Colonic mucosa (tissue), 4 donors: ENCODE measurements at regions not wholly inside any gene's neighbourhood (a gene's known extent, or its start where the extent isn't known, plus 50 kb on each side); places are given as distances from the start of the nearest gene placed in this dataset.

Source experiments
- DNase-seq: peaks from one replicate; pipeline ENCODE4 v3.0.0-alpha.2; 2020
- H3K27ac ChIP-seq: fragments of 200-600 bp; one replicate; pipeline ENCODE4 v1.8.0; 2021
- H3K27me3 ChIP-seq: fragments of 200-600 bp; one replicate; pipeline ENCODE4 v1.8.0; 2021
- H3K36me3 ChIP-seq: fragments of 200-600 bp; one replicate; pipeline ENCODE4 v1.8.0; 2021
- H3K4me1 ChIP-seq: fragments of 200-600 bp; one replicate; pipeline ENCODE4 v1.8.0; 2021; ENCODE audit warnings: mild to moderate bottlenecking
- H3K4me3 ChIP-seq: fragments of 200-600 bp; one replicate; pipeline ENCODE4 v1.8.0; 2021
- H3K9ac ChIP-seq, 2 donors: one replicate each; pipeline ENCODE4 v1.7.0; 2013; ENCODE audit warnings: control low read depth in 2 of 2, low read depth in 2 of 2, low read length in 2 of 2
- H3K9me3 ChIP-seq: fragments of 200-600 bp; one replicate; pipeline ENCODE4 v1.8.0; 2021
- intact Hi-C: fragments of 100-400 bp; cut with DNase I; formaldehyde crosslinking; loops from one replicate; pipeline ENCODE4 v1.14.1; 2022
- TF ChIP-seq, protein P1 (sequence below): fragments of 200-600 bp; IDR thresholded peaks from one replicate; pipeline ENCODE4 v1.8.0; 2022; ENCODE audit warnings: antibody characterized with exemption, mild to moderate bottlenecking
- donor health status: healthy.
- donor health status: DM: no; HTN: no; CAD: no.
- donor health status: DM: no; HTN: no; CAD: no.

DNA sequence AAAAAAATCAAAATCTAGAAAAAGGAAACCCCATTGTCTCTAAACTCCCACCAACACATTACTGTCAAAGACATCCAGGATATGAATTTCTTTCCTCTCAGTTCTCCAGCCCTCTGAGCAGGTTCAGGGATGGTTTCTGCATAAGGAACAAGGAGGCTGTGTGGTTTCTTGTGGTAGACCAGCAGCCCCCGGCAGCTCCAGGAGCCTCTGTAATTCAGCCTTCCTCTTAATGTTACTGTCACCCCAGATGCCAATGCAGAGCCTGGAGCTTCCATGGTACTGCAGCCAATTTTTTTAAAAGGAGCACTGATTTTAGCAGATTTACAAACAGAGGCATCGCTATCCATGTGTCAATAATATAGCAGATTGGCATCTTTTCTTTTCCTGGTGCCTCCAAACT, 100.6 kb upstream of the FAM216B start:
- Histone ChIP-seq H3K9me3 (no peaks in the 10 kb centered on the region), H3K4me1 (no peaks in the 10 kb centered on the region), H3K27ac (no peak overlapping the region), H3K9ac (no peak overlapping the region), H3K36me3 (no peaks in the 10 kb centered on the region), H3K4me3 (no peak overlapping the region), H3K27me3 (no peaks in the 10 kb centered on the region)
- TF ChIP-seq, protein P1, sequence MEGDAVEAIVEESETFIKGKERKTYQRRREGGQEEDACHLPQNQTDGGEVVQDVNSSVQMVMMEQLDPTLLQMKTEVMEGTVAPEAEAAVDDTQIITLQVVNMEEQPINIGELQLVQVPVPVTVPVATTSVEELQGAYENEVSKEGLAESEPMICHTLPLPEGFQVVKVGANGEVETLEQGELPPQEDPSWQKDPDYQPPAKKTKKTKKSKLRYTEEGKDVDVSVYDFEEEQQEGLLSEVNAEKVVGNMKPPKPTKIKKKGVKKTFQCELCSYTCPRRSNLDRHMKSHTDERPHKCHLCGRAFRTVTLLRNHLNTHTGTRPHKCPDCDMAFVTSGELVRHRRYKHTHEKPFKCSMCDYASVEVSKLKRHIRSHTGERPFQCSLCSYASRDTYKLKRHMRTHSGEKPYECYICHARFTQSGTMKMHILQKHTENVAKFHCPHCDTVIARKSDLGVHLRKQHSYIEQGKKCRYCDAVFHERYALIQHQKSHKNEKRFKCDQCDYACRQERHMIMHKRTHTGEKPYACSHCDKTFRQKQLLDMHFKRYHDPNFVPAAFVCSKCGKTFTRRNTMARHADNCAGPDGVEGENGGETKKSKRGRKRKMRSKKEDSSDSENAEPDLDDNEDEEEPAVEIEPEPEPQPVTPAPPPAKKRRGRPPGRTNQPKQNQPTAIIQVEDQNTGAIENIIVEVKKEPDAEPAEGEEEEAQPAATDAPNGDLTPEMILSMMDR = no peak
- intact Hi-C loops = no loop called here
- no peak for DNase-seq

DNA sequence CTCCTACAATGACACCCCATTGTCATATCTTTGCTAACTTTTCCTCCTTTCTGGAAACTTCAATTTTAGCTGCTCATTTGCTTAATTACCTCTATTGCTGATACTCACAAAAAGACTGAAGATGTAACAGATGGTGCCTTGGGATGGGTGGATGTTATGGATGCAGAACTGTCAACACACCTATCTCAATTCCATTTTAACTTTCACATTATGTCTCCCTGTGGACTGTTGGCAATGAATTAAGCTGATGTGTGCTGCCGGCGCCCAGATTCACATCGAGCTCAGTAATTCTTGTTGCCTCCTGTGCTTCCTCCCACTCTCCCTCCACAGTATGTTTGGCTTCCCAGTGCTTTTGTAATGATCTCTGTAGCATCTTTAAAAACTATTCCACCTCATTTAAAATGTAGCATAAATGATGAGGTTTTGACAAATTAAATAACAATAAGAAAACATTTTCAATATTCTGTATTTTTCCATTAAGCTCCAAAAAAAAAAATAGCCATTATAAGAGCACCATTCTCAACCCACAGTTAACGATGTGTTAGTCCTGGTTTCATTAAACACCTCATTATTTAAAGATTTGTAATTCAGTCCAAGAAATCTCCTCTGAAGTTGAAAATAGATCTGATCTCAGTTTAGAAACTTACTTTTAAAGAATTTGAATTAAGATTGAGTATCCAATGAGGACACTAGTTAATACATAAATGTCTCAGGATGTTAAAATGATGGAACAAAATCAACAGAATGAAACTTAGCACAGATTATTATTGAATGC, 99.9 kb upstream of the FAM216B start:
- no peaks in the 10 kb centered on the region for H3K36me3 ChIP-seq
- no peak overlapping the region for H3K9ac ChIP-seq
- no peak overlapping the region for H3K27ac ChIP-seq
- no peak overlapping the region for H3K4me3 ChIP-seq
- intact Hi-C loops = no loop called here
- no peak for DNase-seq
- H3K4me1 ChIP-seq = no peaks in the 10 kb centered on the region
- H3K27me3 ChIP-seq = no peaks in the 10 kb centered on the region
- no peaks in the 10 kb centered on the region for H3K9me3 ChIP-seq
- TF ChIP-seq, protein P1 = no peak

DNA sequence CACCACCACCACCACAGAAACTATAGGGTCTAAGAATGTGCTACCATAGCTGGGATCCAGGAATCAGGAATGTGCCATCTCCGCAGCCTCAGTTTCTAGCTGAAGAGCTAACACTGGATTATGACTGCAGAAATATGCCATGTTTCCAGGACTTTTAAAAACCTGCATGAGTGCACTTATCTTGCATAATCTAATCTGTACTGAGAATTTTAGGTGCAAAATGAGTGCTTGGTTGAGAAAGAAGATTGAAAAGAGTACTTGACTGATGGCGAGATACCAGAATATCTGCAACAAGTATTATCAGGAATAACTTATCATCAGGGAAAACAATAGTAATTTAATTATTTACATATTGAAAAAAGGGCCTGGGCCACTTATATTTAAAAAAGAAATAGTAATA, 97.2 kb upstream of the FAM216B start:
- TF ChIP-seq, protein P1 = no peak
- H3K27me3 ChIP-seq = no peaks in the 10 kb centered on the region
- no peak overlapping the region for H3K27ac ChIP-seq
- no peaks in the 10 kb centered on the region for H3K36me3 ChIP-seq
- no peaks in the 10 kb centered on the region for H3K9me3 ChIP-seq
- no peak for DNase-seq
- no peak overlapping the region for H3K9ac ChIP-seq
- no peak overlapping the region for H3K4me3 ChIP-seq
- H3K4me1 ChIP-seq = no peaks in the 10 kb centered on the region
- intact Hi-C loops = no loop called here

DNA sequence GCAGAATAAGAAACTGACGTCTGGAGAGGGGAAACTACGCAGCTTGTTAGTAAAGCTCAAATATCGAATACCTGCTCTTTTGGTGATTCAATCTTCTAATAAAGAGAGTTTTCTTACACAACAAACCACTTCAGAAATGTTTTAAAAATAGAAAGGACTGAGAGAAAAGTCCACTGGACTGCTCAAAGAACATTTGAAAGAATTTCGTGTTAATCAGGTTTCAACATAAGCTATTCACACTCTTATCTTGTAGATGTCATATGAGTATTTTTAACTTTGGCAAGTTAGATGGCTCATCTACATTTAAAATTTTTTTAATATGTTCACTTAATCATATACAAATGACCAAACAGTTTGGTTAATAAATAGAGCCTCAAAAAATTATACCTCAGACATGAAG, 95.6 kb upstream of the FAM216B start:
- H3K36me3 ChIP-seq = no peaks in the 10 kb centered on the region
- no peak for DNase-seq
- TF ChIP-seq, protein P1 = no peak
- no peaks in the 10 kb centered on the region for H3K27me3 ChIP-seq
- no peak overlapping the region for H3K9ac ChIP-seq
- intact Hi-C loops = no loop called here
- no peak overlapping the region for H3K4me3 ChIP-seq
- no peaks in the 10 kb centered on the region for H3K4me1 ChIP-seq
- no peak overlapping the region for H3K27ac ChIP-seq
- no peaks in the 10 kb centered on the region for H3K9me3 ChIP-seq

DNA sequence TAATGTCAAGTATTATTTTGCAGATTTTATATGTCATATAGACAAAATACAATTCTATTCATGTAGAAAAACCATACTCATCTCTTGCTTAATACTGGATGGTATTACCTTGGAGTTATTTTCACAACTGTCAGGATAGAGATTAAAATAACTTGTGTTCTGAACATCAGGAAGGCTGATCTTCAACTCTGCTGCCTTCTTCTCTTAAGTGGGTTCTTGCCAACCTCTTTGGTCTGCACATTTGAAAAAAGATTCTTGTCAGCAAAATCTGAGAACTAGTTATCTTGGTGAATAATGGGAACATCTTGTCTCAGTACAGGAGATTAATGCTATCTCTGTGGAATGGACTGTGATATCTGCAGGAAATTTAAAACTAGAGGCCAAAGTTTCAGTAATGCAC, 95.2 kb upstream of the FAM216B start:
- H3K27ac ChIP-seq = no peak overlapping the region
- no peak for DNase-seq
- intact Hi-C loops = no loop called here
- H3K4me3 ChIP-seq = no peak overlapping the region
- H3K9ac ChIP-seq = no peak overlapping the region
- no peaks in the 10 kb centered on the region for H3K9me3 ChIP-seq
- no peaks in the 10 kb centered on the region for H3K36me3 ChIP-seq
- TF ChIP-seq, protein P1 = no peak
- no peaks in the 10 kb centered on the region for H3K4me1 ChIP-seq
- H3K27me3 ChIP-seq = no peaks in the 10 kb centered on the region
